ENCODE measurements at regions not wholly inside any gene's neighbourhood (a gene's known extent, or its start where the extent isn't known, plus 50 kb on each side); places are given as distances from the start of the nearest gene placed in this dataset.
"Not testable (repeated sequence)": the region's sequence is repeated elsewhere in the genome, so short reads cannot be mapped to it uniquely, and the experiment has no call there.

DNA sequence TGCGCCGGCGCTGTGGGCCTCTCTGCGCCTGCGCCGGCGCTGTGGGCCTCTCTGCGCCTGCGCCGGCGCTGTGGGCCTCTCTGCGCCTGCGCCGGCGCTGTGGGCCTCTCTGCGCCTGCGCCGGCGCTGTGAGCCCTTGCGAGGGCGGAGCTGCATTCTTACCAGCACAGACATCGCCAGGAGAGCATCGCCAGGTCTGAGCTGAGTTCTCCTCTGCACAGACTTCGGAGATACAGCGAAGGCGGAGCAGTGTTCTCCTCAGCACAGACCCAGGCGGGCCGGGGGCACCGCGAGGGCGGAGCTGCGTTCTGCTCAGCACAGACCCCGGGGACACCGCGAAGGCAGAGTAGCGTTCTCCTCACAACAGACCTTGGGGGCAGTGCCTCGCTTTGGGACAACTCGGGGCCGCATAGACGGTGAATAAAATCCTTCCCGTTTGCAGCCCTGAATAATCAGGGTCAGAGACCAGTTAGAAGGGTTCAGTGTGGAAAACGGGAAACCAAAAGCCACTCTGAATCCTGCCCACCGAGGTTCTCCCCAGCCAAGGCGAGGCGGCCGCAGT is 1268.1 kb downstream of the FOXD4L5 start:
- DNase-seq (ENCODE audit: low read depth in 2 of 3, low spot score in 1 of 3): peak in 1 of 3 donors; percentile 7

- not testable (repeated sequence) for DNase-seq (ENCODE audit: low read depth in 2 of 3, low spot score in 1 of 3)
These were observed 1268.8 kb downstream of the FOXD4L5 start for GRCh38 chr9:64016246-64016645.

DNA sequence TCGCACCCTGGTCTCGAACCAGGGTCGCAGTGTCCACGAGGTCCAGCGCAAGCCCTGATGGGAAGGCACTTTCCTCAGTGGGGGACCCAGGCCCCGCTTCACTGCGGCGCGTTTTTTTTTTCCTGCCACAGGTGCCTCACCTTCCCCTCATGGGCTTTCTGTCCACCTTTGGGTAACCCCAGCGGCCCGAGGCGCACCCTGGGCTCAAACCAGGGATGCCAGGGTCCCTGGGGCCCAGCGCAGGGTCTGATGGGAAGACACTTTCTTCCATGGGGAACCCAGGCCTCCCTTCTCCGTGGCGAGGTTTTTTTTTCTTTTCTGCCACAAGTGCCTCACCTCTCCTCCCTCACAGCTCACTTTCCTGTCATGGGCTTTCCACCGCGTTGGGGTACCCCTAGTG is 1269.9 kb downstream of the FOXD4L5 start:
- DNase-seq (ENCODE audit: low read depth in 2 of 3, low spot score in 1 of 3): no peak

GRCh38 chr9:64014386-64015091 is 1270.5 kb downstream of the FOXD4L5 start:
- DNase-seq (ENCODE audit: low read depth in 2 of 3, low spot score in 1 of 3): not testable (repeated sequence)

- DNase-seq (ENCODE audit: low read depth in 2 of 3, low spot score in 1 of 3): not testable (repeated sequence)
These were observed 1271.9 kb downstream of the FOXD4L5 start for GRCh38 chr9:64013122-64013521.

DNA sequence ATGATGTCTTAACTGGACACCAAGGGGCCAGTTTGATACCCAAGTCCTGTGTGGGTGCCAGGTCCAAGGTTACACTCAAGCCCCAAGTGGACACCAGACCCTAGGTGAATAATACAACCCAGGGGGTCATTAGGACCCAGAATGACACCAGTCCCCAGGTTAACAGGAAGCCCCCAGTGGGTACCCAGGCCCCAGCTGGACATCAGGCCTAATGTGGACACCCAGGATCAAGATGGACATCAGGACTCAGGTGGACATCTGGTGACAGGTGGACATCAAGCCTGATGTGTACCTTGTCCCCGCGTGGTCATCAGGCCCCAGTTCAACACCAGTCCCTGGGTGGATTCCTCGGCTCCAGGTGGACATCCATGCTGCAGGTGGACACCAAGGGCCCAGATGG is 1273.0 kb downstream of the FOXD4L5 start:
- DNase-seq (ENCODE audit: low read depth in 2 of 3, low spot score in 1 of 3): not testable (repeated sequence)

- DNase-seq (ENCODE audit: low read depth in 2 of 3, low spot score in 1 of 3): not testable (repeated sequence)
These were observed 1305.3 kb downstream of the FOXD4L5 start for GRCh38 chr9:63979741-63980140.

Measured in stimulated activated CD4-positive, alpha-beta T cell treated with anti-CD3 and anti-CD28 coated beads, Interleukin-12 subunit alpha, Interleukin-12 subunit beta, amount 100 ng/mL, for 48 hours (primary cell).